GM12878 (cell line): ENCODE measurements at regions not wholly inside any gene's neighbourhood (a gene's known extent, or its start where the extent isn't known, plus 50 kb on each side); places are given as distances from the start of the nearest gene placed in this dataset.

Experiments
- ATAC-seq: fragments of 200-7000 bp; cut with Tn5 transposase; 3 replicates; pipeline ENCODE4 v1.9.1; 2020; ENCODE audit warnings: mild to moderate bottlenecking, moderate library complexity
- BruUV-seq: library from RNA; stranded (reverse); fragments of 400-500 nt; replicated peaks from 2 replicates; lab custom pipeline; 2021; lab: Mats Ljungman, UMichigan
- CTCF ChIA-PET: fragments of 300-600 bp; sonication (Branson Sonifier 250); formaldehyde crosslinking; extraction: SDS; loops from one replicate; lab custom pipeline; 2021; ENCODE audit warnings: inconsistent platforms; lab: Yijun Ruan, JAX
- POLR2A ChIA-PET: fragments of 350-600 bp; formaldehyde crosslinking; extraction: SDS; loops from one replicate; lab custom pipeline; 2021; ENCODE audit warnings: inconsistent platforms; lab: Charles Lee
- RAD21 ChIA-PET: fragments of 300-600 bp; sonication (Branson Sonifier 250); formaldehyde crosslinking; loops from one replicate; lab custom pipeline; 2023; ENCODE audit warnings: antibody characterized with exemption; ENCODE audit not compliant: unreplicated experiment; lab: Charles Lee
- SMC1A ChIA-PET: fragments of 300-600 bp; sonication (Branson Sonifier 250); formaldehyde crosslinking; loops from one replicate; lab custom pipeline; 2023; ENCODE audit not compliant: unreplicated experiment, uncharacterized antibody; lab: Charles Lee
- DNase-seq: peaks from one replicate; pipeline ENCODE4 v3.0.0-alpha.2; 2011; ENCODE audit warnings: low read depth, low spot score
- FAIRE-seq: peaks from 3 replicates; lab custom pipeline; 2011; peaks lifted over from hg19 to GRCh38; lab: Jason Lieb, UNC
- H2AFZ ChIP-seq: 2 replicates; pipeline ENCODE4 v1.6.0; 2011; ENCODE audit warnings: low read depth, low read length, control low read depth; ENCODE audit not compliant: control insufficient read depth
- H3K27ac ChIP-seq: 2 replicates; pipeline ENCODE4 v1.5.1; 2011; ENCODE audit warnings: control low read depth; ENCODE audit not compliant: control insufficient read depth, insufficient read depth
- H3K27me3 ChIP-seq, 2 experiments: replicated peaks in 1 of 2; 2 replicates each; pipeline versions ENCODE4 v1.6.0 to v1.6.1; 2011; ENCODE audit warnings: low read length in 1 of 2; ENCODE audit not compliant: control insufficient read depth in 2 of 2, insufficient read depth in 2 of 2
- H3K36me3 ChIP-seq, 2 experiments: 2 replicates each; pipeline ENCODE4 v1.5.1; 2011; ENCODE audit warnings: low read length in 1 of 2; ENCODE audit not compliant: control insufficient read depth in 2 of 2, insufficient read depth in 2 of 2
- H3K4me1 ChIP-seq: 2 replicates; pipeline ENCODE4 v1.6.1; 2011; ENCODE audit warnings: mild to moderate bottlenecking, low read length, moderate library complexity, mixed read lengths; ENCODE audit not compliant: control insufficient read depth, insufficient read depth
- H3K4me2 ChIP-seq: 2 replicates; pipeline ENCODE4 v1.6.0; 2011; ENCODE audit warnings: control low read depth; ENCODE audit not compliant: control insufficient read depth, insufficient read depth
- H3K4me3 ChIP-seq: fragments of 200-600 bp; sonication (generic); 2 replicates; pipeline ENCODE4 v1.5.1; 2016
- H3K79me2 ChIP-seq: 2 replicates; pipeline ENCODE4 v1.6.0; 2011; ENCODE audit warnings: low read length; ENCODE audit not compliant: control insufficient read depth, insufficient read depth
- H3K9ac ChIP-seq: 2 replicates; pipeline ENCODE4 v1.8.0; 2011; ENCODE audit warnings: low read length, control low read depth, mixed read lengths; ENCODE audit not compliant: control insufficient read depth, insufficient read depth
- H3K9me3 ChIP-seq: replicated peaks from 3 replicates; pipeline ENCODE4 v1.5.1; 2011; ENCODE audit warnings: mild to moderate bottlenecking, low read length; ENCODE audit not compliant: control insufficient read depth, insufficient read depth
- H4K20me1 ChIP-seq: 2 replicates; pipeline ENCODE4 v1.6.0; 2011; ENCODE audit not compliant: control insufficient read depth, insufficient read depth
- MXI1 ChIP-seq: fragments of 150-350 bp; IDR thresholded peaks from 2 replicates; pipeline ENCODE4 v1.6.1; 2011; ENCODE audit warnings: low read depth, mild to moderate bottlenecking, inconsistent platforms, low read length, improper control_type of control experiment
- NKRF ChIP-seq: fragments of 450-650 bp; conservative IDR thresholded peaks from 2 replicates; pipeline ENCODE4 v1.6.1; 2017; ENCODE audit warnings: mild to moderate bottlenecking, moderate library complexity
- RAD51 ChIP-seq: fragments of 450-650 bp; IDR thresholded peaks from 2 replicates; pipeline ENCODE4 v1.6.1; 2016; ENCODE audit warnings: moderate library complexity, mild to moderate bottlenecking, inconsistent platforms
- REST ChIP-seq: IDR thresholded peaks from 2 replicates; pipeline ENCODE4 v1.6.1; 2012; ENCODE audit warnings: mild to moderate bottlenecking, low read depth, low read length
- SMC3 ChIP-seq: IDR thresholded peaks from 2 replicates; pipeline ENCODE4 v1.6.1; 2011; ENCODE audit warnings: low read length, improper control_type of control experiment, borderline replicate concordance
- SPI1 ChIP-seq: IDR thresholded peaks from 2 replicates; pipeline ENCODE4 v1.6.1; 2011; ENCODE audit warnings: low read depth, mild to moderate bottlenecking, low read length, moderate library complexity, borderline replicate concordance; ENCODE audit not compliant: insufficient read depth
- SRF ChIP-seq, 2 experiments: IDR thresholded peaks; 2 replicates each; pipeline ENCODE4 v1.6.1; 2011; ENCODE audit warnings: low read depth in 2 of 2, low read length in 2 of 2, mild to moderate bottlenecking in 1 of 2, moderate library complexity in 1 of 2
- SUZ12 ChIP-seq: fragments of 200-600 bp; sonication (generic); IDR thresholded peaks from one replicate; pipeline ENCODE4 v1.6.1; 2018; ENCODE audit warnings: antibody characterized with exemption, mild to moderate bottlenecking; ENCODE audit not compliant: unreplicated experiment
- WRNIP1 ChIP-seq: IDR thresholded peaks from 2 replicates; pipeline ENCODE4 v1.6.1; 2011; ENCODE audit warnings: low read depth, low read length, improper control_type of control experiment, borderline replicate concordance
- ZBTB4 ChIP-seq: fragments of 450-650 bp; formaldehyde crosslinking; IDR thresholded peaks from 2 replicates; pipeline ENCODE4 v1.4.0; 2022; ENCODE audit warnings: mild to moderate bottlenecking, moderate library complexity
- ZNF207 ChIP-seq: fragments of 450-650 bp; IDR thresholded peaks from 2 replicates; pipeline ENCODE4 v1.6.1; 2014; ENCODE audit warnings: antibody characterized with exemption, mild to moderate bottlenecking, borderline replicate concordance
- WGBS: methylation state at CpG from one replicate; pipeline ENCODE4 v1.1.6; 2016; ENCODE audit warnings: low lambda C conversion rate; ENCODE audit not compliant: insufficient replicate concordance, insufficient coverage; ENCODE audit errors: missing lambda C conversion rate; 5-methylcytosine and 5-hydroxymethylcytosine counted together
- in situ Hi-C: fragments of 300-500 bp; cut with MboI; formaldehyde crosslinking; loops from 9 replicates; pipeline ENCODE4 v1.14.3; 2018; ENCODE audit warnings: mixed read lengths
- intact Hi-C: fragments of 100-400 bp; cut with micrococcal nuclease; formaldehyde crosslinking; loops from one replicate; pipeline ENCODE4 v1.14.2; 2022; ENCODE audit not compliant: unreplicated experiment

- POLR2A ChIA-PET, result no interaction called here
- intact Hi-C loops, result no loop called here
- DNase-seq (no peak), FAIRE-seq (no peak), ATAC-seq (no peak)
- no peak overlapping the region for H3K27ac ChIP-seq
- in situ Hi-C loops, result no loop called here
- SMC1A ChIA-PET, result no interaction called here
- no peaks in the 10 kb centered on the region for H3K9me3 ChIP-seq
- H3K79me2 ChIP-seq, result no peaks in the 10 kb centered on the region
- H4K20me1 ChIP-seq, result no peaks in the 10 kb centered on the region
- no peak overlapping the region for H3K9ac ChIP-seq
- RAD21 ChIA-PET, result no interaction called here
- CTCF ChIA-PET, result no interaction called here
- H2AFZ ChIP-seq, result no peak overlapping the region
- H3K36me3 ChIP-seq, result no peaks in the 10 kb centered on the region
- no TSS peak for BruUV-seq
- H3K4me3 ChIP-seq, result no peak overlapping the region
- H3K27me3 ChIP-seq, result no peaks in the 10 kb centered on the region
- no peaks in the 10 kb centered on the region for H3K4me1 ChIP-seq
- no peak for TF ChIP-seq MXI1
- TF ChIP-seq RAD51, result no peak
- TF ChIP-seq REST, result no peak
- TF ChIP-seq SMC3, result no peak
- no peak for TF ChIP-seq SPI1
- TF ChIP-seq WRNIP1, result no peak
- no peak for TF ChIP-seq ZNF207
- no peak for TF ChIP-seq SRF (IDR thresholded peaks at IDR 0.05; ENCODE audit: low read depth in 2 of 2, low read length in 2 of 2)
- TF ChIP-seq SUZ12, result no peak
- TF ChIP-seq NKRF, result no peak
- TF ChIP-seq ZBTB4 (CRISPR knock-in tag), result no peak
- WGBS, result 52% methylated on average over 2 of the region's 2 CpGs
- H3K4me2 ChIP-seq, result no peak overlapping the region
Observed at GRCh38 chr16:65323655-65324237, 201.9 kb upstream of the CDH11 start.
